ENCODE measurements at regions not wholly inside any gene's neighbourhood (a gene's known extent, or its start where the extent isn't known, plus 50 kb on each side); places are given as distances from the start of the nearest gene placed in this dataset.
"Not testable (repeated sequence)": the region's sequence is repeated elsewhere in the genome, so short reads cannot be mapped to it uniquely, and the experiment has no call there.

- DNase-seq, result no peak
Observed at GRCh38 chr4:79174490-79175252, 151.2 kb downstream of the NAA11 start.

GRCh38 chr4:79173186-79173585 lies 152.7 kb downstream of the NAA11 start:
- no peak for DNase-seq

GRCh38 chr4:79170077-79170476 lies 155.8 kb downstream of the NAA11 start:
- no peak for DNase-seq

DNA sequence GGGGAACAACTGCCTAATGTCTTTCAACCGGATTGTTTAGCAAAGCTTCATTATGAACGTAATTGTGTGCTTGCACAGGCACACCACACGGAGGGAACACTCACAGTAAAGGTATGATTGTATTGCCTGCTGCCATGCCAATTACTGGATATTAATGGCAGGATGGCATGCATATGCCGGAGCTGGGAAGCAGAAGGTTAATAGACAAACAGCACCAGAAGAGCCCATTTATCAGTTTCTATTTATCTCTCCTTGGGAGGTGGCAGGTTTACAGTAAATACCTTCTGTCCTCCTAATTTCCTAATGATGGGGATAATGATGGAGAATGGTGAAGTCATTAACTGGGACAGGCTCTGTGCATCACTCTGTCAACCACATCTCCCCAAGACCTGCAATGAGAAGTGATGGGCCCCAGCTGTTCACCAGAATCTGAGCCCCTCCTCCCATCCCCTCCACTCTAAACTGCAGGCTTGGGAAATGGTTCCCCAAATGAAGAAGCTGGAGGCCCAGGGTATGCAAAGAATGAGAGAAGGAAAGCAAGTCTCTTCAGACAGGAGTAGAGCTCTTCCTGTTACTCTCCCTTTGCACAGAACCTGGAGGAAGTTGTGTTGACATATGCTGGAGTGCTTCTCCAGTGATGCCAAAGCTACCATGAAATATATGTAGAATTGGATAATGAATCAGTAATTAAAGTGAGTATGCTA lies 160.8 kb downstream of the NAA11 start:
- DNase-seq, result no peak

DNA sequence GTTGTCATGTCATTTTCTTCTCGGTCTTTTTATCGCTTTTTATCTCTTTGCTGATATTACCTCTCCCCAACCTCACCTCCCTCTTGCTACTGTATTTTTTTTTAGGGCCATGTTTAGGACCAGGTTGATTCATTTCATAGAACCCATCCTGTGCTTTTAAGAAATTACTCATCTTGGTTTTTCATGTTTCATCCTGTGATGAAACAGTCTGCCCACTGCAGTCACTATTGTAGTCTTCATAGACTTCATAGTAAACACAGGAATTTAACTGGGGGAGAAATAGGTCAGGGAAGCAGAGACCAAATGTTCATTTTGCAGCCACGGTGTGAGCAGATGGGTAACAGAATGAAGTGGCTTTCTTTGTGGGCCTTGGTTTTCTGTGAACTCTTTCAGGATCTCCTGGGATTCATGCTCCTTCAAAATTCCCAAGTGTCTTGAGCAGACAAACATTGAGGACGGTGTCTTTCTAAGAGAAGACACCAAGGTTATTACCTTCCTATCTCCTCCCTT lies 161.8 kb downstream of the NAA11 start:
- no peak for DNase-seq

DNA sequence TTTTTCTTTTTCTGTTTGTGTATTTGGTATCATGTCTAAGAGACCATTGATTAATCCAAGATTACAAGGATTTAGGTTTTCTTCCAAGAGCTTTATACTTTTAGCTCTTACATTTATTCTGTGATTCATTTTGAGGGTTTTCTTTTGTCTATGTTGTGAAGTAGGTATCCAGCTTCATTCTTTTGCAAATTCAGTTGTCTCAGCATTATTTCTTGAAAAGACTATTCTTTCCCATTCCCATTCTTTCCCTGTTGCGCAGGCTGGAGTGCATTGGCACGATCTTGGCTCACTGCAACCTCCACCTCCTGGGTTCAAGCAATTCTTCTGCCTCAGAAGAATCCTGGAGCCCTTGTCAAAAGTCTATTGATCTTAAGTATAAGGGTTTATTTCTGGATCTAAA lies 164.9 kb downstream of the NAA11 start:
- DNase-seq, result no peak

DNA sequence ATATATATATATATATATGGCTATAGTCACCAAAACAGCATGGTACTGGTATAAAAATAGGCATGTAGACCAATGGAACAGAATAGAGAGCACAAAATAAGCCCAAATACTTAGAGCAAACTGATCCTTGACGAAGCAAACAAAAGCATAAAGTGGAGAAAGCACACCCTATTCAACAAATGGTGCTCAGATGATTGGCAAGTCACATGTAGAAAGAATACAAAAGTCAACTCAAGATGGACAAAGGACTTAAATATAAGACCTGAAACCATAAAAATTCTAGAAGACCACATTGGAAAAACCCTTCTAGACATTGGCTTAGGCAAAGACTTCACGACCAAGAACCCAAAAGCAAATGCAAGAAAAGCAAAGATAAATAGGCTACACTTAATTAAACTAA lies 167.2 kb downstream of the NAA11 start:
- DNase-seq, result not testable (repeated sequence)

GRCh38 chr4:79155336-79155735 lies 170.5 kb downstream of the NAA11 start:
- DNase-seq, result no peak

- no peak for DNase-seq
Observed at GRCh38 chr4:79150820-79151416, 174.9 kb downstream of the NAA11 start.

GRCh38 chr4:79148369-79148768 lies 177.5 kb downstream of the NAA11 start:
- no peak for DNase-seq

DNA sequence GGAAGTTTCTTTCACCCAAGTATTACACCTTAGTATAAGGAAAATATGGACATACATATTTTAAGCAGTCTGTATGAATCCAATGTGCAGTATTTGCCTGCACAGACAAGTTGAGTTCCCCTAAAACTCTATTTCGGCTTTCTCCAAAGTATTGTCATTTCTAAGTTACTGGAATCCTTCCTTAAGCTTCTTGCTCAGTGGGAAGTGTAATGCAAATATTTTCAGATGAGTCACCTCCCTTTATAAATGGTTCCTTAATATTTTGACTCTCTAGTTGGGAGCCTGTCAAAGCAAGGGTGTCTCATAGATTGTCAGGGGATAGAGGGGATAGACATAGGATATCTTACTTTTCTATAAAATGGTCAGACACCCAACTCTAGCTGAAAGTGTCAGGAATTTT lies 178.6 kb downstream of the NAA11 start:
- no peak for DNase-seq

GRCh38 chr4:79141530-79141929 lies 184.3 kb downstream of the NAA11 start:
- no peak for DNase-seq

DNA sequence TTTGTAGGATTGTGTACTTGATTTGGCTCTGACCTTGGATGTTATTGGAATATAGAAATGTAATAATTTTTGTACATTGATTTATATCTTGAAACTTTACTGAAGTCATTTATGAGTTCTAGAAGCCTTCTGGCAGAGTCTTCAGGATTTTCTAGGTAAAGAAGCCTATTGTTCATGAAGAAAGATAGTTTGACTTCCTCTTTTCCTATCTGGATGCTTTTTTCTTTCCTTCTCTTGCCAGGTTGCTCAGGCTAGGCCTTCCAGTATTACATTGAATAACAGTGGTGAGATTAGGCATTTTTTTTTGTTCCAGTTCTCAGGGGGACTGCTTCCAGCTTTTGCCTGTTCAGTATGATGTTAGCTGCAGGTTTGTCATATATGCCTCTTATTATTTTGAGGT lies 191.1 kb downstream of the NAA11 start:
- no peak for DNase-seq

GRCh38 chr4:79132826-79133225 lies 193.0 kb downstream of the NAA11 start:
- DNase-seq, result no peak

GRCh38 chr4:79121875-79122358 lies 182.7 kb upstream of the PAQR3 start:
- no peak for DNase-seq

DNA sequence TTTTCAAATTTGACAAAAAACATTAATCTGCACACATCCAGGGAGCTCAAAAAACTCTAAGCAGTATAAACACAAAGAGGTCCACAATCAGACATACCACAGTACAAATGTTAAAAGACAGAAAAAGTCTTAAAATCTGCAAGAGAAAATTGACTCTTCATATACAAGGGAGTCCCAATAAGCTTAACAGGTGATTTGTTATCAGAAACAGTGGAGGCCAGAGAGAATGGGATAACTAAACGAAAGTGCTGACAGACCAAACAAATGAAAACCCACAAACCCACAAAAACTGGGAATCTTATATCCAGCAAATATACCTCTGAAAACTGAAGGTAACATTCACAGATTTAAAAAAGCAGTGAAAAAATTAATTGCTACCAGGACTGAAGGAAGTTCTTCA lies 182.0 kb upstream of the PAQR3 start:
- DNase-seq, result no peak

- not testable (repeated sequence) for DNase-seq
Observed at GRCh38 chr4:79117051-79117450, 177.8 kb upstream of the PAQR3 start.

DNA sequence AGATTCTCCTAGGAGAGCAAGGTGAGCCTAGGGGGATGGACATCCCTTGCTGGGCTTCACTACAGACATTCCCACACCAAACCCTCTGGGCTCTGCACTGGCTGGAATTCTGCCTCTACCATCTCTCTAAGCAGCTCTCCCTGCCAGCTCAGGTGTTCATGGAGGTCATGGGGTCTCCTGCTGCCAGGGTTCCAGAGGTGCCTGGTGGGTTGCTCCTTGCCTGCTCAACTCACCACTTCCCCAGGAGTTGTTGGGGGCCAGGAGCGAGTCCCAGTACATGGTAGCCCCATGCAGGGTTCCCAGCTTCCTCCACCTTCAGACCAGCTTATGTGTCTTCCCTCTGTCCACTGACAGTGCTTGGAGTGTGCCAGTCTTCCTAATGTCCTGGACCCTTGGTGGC lies 167.8 kb upstream of the PAQR3 start:
- DNase-seq, result no peak

DNA sequence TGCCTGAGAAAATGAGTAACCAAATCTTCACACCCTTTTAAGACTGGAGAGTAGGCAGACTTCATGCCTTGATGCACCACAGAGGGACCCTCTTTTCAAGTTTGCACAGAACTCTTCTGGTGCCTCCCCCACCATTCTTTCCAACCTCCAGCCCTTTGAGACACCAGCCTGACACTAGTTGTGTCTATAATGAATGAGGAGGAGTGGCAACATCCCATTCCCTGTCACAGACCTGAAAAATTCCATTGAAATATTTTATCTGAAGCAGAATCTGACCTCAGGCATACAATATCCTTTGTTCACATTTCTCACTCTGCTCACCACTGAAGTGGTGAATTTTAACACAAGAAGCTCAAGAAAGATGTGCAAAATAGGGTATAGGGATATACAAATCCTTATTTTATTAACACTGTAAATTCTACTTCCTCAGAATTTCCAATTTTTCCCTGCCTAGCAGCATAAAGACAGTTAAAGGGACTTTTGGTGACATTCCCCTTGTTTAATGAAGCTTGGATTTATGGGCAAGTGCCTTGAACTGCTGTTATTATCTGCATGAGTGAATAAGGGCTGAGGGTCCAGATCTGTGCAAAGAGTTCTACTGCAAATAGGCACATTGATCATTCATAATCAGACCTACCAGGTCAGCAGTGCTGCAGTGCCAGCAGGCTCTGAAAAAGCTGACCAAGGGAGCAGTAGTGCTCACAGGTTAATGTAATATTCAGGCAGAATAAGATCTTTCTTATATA lies 149.9 kb upstream of the PAQR3 start:
- DNase-seq, result no peak

DNA sequence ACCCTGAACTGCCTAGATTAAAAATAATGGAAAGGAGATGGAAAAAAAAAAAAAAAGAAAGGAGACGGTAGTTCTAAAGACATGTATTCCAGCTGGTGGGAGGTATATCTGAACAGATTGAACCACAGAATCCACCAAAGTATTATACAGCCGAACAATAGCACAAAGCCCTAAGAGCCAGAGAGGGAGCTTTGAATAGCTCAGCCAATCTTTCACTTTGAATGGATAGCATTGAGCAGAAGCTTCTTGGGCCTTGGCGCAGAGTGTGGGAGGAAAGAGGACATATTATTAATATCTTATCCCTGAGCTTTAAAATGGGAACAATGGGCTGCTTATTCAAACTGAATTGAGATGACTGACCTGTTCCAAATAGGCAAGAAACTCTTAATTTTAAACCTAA lies 147.8 kb upstream of the PAQR3 start:
- no peak for DNase-seq

GRCh38 chr4:79083406-79084010 lies 144.3 kb upstream of the PAQR3 start:
- no peak for DNase-seq

- DNase-seq, result no peak
Observed at GRCh38 chr4:79082997-79083396, 143.8 kb upstream of the PAQR3 start.

- no peak for DNase-seq
Observed at GRCh38 chr4:79081973-79082372, 142.7 kb upstream of the PAQR3 start.

All from RPMI8226 (cell line).